Activated T-cell treated with anti-CD3 and anti-CD28 coated beads for 1 hour (primary cell): ENCODE measurements at regions not wholly inside any gene's neighbourhood (a gene's known extent, or its start where the extent isn't known, plus 50 kb on each side); places are given as distances from the start of the nearest gene placed in this dataset.
"Not testable (repeated sequence)": the region's sequence is repeated elsewhere in the genome, so short reads cannot be mapped to it uniquely, and the experiment has no call there.

Experiments
- DNase-seq: peaks from one replicate; pipeline ENCODE4 v3.0.0-alpha.2; 2020; ENCODE audit warnings: low read depth

GRCh38 chr15:30760633-30761032 is 134.7 kb downstream of the ARHGAP11B start:
- not testable (repeated sequence) for DNase-seq

GRCh38 chr15:30761365-30761764 is 135.4 kb downstream of the ARHGAP11B start:
- not testable (repeated sequence) for DNase-seq

- not testable (repeated sequence) for DNase-seq
Observed at GRCh38 chr15:30769390-30770124, 134.2 kb upstream of the FAN1 start.

GRCh38 chr15:30770759-30771158 is 133.0 kb upstream of the FAN1 start:
- DNase-seq: no peak

- no peak for DNase-seq
Observed at GRCh38 chr15:30783019-30783418, 120.7 kb upstream of the FAN1 start.

GRCh38 chr15:30788595-30788994 is 115.1 kb upstream of the FAN1 start:
- no peak for DNase-seq

GRCh38 chr15:30791239-30792175 is 112.2 kb upstream of the FAN1 start:
- no peak for DNase-seq

- DNase-seq: not testable (repeated sequence)
Observed at GRCh38 chr15:30792843-30793242, 110.9 kb upstream of the FAN1 start.

GRCh38 chr15:30794388-30794787 is 109.3 kb upstream of the FAN1 start:
- no peak for DNase-seq

GRCh38 chr15:30799565-30799964 is 104.2 kb upstream of the FAN1 start:
- DNase-seq: not testable (repeated sequence)

- not testable (repeated sequence) for DNase-seq
Observed at GRCh38 chr15:30801140-30801895, 102.4 kb upstream of the FAN1 start.

- not testable (repeated sequence) for DNase-seq
Observed at GRCh38 chr15:30802001-30802400, 101.7 kb upstream of the FAN1 start.

- DNase-seq: not testable (repeated sequence)
Observed at GRCh38 chr15:30803703-30804102, 100.0 kb upstream of the FAN1 start.

- no peak for DNase-seq
Observed at GRCh38 chr15:30816430-30816829, 87.3 kb upstream of the FAN1 start.

- DNase-seq: not testable (repeated sequence)
Observed at GRCh38 chr15:30823068-30823813, 80.5 kb upstream of the FAN1 start.

- no peak for DNase-seq
Observed at GRCh38 chr15:30824518-30825195, 79.1 kb upstream of the FAN1 start.

GRCh38 chr15:30827625-30828303 is 76.0 kb upstream of the FAN1 start:
- no peak for DNase-seq

GRCh38 chr15:30828304-30828639 is 75.4 kb upstream of the FAN1 start:
- not testable (repeated sequence) for DNase-seq

GRCh38 chr15:30830961-30831360 is 72.8 kb upstream of the FAN1 start:
- DNase-seq: no peak

- not testable (repeated sequence) for DNase-seq
Observed at GRCh38 chr15:30833379-30833778, 70.3 kb upstream of the FAN1 start.
